Activated naive CD8-positive, alpha-beta T cell treated with anti-CD3 and anti-CD28 coated beads, Interleukin-2, amount 50 U/mL, for 16 hours (primary cell): ENCODE measurements at regions not wholly inside any gene's neighbourhood (a gene's known extent, or its start where the extent isn't known, plus 50 kb on each side); places are given as distances from the start of the nearest gene placed in this dataset.
"Not testable (repeated sequence)": the region's sequence is repeated elsewhere in the genome, so short reads cannot be mapped to it uniquely, and the experiment has no call there.

Source experiments
- DNase-seq: peaks from one replicate; pipeline ENCODE4 v3.0.0-alpha.2; 2020; ENCODE audit warnings: low read depth, low spot score

- DNase-seq: no peak
These were observed 301.3 kb downstream of the PLPP3 start for GRCh38 chr1:56278061-56278460.

- DNase-seq: no peak
These were observed 310.7 kb downstream of the PLPP3 start for GRCh38 chr1:56268519-56269140.

- no peak for DNase-seq
These were observed 311.8 kb downstream of the PLPP3 start for GRCh38 chr1:56267611-56268010.

DNA sequence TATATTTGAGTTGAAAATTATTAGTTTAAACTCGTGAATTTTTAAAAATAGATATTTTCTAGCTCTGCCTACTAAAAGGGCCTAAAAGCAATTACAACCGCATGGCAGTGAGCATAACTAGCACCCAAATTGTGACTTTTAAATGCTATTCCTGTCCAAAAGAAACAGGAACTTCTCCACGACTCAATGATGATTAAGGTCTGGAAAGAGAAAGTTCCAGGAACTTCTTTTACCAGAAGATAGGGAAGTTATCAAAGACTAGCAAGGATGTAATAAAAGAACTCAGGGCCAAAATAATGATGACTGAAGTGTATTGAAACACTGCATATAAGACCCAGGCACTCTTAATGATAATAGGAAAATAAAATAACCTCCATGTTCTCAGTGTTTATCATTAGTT, 313.0 kb downstream of the PLPP3 start:
- DNase-seq: no peak

GRCh38 chr1:56265216-56265615, 314.1 kb downstream of the PLPP3 start:
- no peak for DNase-seq

GRCh38 chr1:56263908-56264307, 315.5 kb downstream of the PLPP3 start:
- DNase-seq: no peak

- no peak for DNase-seq
These were observed 321.0 kb downstream of the PLPP3 start for GRCh38 chr1:56258371-56258770.

GRCh38 chr1:56257726-56258125, 321.6 kb downstream of the PLPP3 start:
- no peak for DNase-seq

DNA sequence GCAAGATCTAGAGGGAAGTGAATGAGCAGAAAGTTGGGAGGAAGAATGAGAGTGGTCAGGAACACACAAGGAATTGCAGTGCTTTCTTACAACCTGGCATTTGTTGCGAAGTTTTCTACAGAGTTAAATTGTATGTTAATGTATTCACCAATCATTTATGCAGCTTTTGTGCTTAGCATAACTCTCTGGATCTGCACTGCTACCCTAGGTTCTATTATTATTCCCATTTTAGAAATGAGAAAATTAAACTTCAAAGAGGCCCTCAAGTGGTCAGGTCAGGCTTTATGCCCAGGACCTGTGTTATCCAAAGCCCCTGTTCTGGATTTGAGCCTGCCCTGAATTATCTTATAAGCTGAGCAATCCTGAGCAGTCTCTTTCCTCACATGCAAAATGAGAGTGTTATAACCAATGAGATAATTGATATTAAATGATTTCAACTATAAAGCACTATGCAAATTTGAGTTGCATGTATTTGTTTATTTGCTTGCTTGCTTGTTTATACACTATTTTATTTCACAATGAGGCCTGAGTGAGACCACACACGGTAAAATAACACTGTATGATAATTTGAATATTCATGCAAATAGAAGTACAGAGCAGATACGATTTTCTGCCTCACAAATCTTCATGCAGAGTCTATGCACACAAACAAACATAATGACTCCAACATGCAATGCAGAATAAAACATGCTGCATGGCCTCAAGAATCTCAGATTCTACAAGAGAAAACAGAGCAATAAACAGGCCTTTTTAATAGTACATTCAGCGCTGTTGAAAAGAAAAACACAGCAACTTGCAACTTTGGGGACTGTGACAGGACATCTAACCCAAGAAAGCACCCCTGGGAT, 323.0 kb downstream of the PLPP3 start:
- DNase-seq: no peak

- DNase-seq: no peak
These were observed 323.7 kb downstream of the PLPP3 start for GRCh38 chr1:56255516-56256152.

DNA sequence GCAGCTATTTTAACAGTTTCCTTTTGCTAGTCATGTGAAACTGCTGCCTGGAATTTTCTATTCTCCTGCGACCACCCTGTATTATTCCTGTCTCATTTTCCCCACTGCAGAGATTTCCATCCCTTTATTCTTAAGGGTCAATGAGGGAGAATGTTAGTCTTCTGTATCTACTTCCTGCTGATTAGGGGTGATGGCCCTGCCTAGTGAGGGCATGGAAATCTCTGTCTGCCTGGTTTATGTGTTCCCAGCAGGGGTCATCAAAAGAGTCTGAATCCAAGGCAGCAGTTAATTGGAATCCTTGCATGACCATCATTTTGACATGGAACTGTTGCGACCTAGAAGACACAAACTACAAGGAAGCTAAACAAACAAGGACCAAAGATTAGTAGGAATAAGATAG, 325.2 kb downstream of the PLPP3 start:
- DNase-seq: no peak

DNA sequence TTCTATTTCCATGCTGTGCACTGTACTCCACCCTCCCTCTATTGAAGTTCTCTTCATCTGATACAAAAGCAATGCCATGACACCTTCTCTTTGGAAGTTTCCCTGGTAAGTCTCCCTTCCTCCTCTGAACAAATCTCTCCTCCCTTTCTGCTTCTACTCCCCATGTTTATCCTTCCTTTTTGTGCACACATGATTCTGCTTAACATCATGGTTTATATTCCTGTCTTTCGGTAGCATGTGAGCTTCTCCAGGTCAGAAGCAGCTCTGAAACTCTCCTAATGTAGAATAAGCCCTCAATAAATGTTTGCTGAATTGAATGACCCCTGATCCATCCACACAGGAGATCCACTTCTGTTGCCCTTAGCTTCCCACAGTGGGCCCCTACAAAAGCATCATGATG, 328.6 kb downstream of the PLPP3 start:
- no peak for DNase-seq

- DNase-seq: no peak
These were observed 330.1 kb downstream of the PLPP3 start for GRCh38 chr1:56249234-56249633.

GRCh38 chr1:56248138-56248537, 331.2 kb downstream of the PLPP3 start:
- no peak for DNase-seq

GRCh38 chr1:56246726-56247125, 332.6 kb downstream of the PLPP3 start:
- not testable (repeated sequence) for DNase-seq

DNA sequence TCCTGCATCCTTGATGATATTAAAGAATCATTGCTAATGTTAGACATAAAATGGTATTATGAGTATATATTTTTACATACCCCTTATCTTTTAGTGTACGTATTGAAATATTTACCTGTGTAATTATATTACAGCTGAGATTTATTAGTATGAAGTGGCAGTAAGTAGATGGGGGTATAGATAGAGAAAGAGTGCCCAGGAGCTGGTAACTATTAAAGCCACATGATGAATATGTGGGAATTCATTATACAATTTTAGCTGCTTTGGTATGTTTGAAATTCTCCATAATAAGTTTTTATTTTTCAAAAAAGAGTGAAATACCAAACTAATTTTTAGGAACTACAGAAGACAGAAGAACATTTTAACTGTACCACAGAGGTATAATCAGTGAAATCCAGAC, 339.0 kb downstream of the PLPP3 start:
- DNase-seq: no peak

DNA sequence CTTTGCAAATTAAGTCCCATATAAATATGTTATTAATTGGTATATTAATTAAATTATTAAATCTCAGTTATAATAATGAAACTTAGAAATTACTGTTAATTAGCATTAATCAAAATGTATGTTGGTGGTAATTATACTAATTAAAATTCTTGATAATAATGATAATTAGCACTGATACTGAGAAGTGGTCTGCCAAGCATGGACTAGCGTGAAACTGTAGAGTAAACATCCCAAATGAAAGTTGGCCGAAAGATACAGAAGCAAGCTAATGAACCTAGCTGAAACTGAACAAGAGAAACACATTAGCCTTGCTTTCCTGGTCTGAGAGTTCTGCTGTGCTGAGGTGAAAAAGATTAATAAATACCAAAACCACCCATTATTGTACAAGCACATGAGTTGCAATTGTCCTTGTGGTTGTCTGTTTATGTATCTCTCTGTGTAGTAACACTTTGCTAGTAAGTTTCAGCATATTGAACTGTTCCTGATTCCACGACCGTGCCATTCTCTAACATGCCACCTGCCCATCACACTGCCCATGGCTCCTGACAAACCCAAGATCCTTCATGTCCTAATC, 341.8 kb downstream of the PLPP3 start:
- no peak for DNase-seq

GRCh38 chr1:56236688-56237087, 342.7 kb downstream of the PLPP3 start:
- DNase-seq: no peak

DNA sequence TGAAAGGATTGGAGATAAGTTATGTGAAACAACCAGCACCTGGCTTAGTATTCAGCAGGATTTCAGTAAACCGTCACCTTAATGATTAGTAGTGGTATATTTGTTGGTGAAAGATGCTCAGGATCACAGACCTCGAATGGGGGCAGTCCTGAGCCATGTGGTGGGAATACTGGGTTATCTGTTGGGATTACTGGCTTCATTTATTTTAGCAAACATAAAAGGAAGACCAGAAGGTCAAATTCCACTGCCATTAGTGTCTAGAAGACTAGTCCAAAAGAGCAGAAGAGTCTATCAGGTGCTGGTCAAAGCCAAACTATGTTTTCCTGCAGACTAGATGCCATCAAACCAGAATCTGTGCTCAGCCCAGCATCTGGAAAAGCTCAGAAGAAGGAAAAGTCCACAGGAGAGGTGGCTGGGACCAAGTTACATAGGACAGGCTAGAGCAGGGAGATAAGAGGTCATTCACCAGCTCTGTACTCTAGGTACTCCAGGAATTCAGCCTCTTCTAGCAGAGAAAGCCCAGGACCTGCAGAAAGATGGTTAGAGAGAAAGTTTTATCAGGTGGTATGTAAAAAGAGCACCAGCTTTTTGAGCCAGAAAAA, 343.4 kb downstream of the PLPP3 start:
- DNase-seq: no peak

DNA sequence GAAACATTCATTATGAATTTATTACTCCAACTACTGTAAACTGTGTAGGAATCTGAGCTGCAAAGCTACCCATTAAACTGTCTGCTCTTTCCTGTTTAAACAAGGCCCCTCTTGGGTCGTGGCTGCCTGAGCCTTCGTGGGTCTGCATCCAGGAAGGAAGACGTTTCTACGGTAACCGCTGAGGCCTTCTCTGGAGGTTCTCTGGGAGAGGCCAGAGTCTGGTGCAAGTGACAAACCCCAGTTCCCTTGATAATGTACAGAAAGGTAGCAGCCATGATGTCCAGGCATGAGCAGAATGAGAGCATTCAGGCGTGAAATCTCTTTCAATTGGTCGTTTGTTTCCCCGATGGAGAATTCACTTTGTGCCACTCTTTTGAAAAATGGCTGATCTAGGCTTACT, 350.2 kb downstream of the PLPP3 start:
- DNase-seq: no peak

GRCh38 chr1:56227886-56228285, 351.5 kb downstream of the PLPP3 start:
- no peak for DNase-seq

DNA sequence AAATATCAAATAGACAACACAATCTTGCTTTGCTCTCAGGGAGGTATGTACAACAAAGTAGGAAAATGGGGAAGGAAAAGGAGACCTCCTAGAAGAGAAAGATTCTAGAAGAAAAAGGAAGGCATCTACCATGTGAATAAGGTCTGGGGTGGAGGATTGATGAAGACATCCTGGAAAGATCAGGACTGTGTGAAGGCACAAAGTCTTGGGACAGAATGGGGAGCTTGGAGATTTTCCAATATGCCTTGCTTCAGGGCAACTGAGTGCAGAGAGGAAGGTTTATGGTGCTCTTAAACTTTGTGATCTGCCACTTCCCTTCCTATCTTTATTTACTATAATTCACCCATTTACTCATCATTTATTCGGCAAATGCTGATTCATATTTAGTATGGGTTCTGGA, 352.0 kb downstream of the PLPP3 start:
- DNase-seq: no peak
